Muscle of back (tissue), 3 donors: ENCODE measurements at regions not wholly inside any gene's neighbourhood (a gene's known extent, or its start where the extent isn't known, plus 50 kb on each side); places are given as distances from the start of the nearest gene placed in this dataset.
A peak's percentile ranks its signal among the peaks of the same experiment; 100 is the strongest.
"Not testable (repeated sequence)": the region's sequence is repeated elsewhere in the genome, so short reads cannot be mapped to it uniquely, and the experiment has no call there.

Source experiments
- DNase-seq, 3 donors: peaks; one replicate each; pipeline versions ENCODE4 v3.0.0 to v3.0.0-alpha.2; 2013

DNA sequence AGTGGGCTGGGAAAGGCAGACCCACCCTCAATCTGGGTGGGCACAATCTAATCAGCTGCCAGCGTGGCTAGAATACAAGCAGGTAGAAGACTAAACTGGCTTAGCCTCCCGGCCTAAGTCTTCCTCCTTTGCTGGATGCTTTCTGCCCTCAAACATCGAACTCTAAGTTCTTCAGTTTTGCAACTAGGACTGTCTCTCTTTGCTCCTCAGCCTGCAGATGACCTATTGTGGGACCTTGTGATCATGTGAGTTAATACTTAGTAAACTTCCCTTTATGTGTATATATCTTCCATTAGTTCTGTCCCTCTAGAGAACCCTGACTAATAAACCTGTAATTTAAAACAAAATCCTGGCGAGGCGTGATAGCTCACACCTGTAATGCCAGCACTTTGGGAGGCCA lies 51.8 kb upstream of the SLC39A8 start:
- not testable (repeated sequence) for DNase-seq

DNA sequence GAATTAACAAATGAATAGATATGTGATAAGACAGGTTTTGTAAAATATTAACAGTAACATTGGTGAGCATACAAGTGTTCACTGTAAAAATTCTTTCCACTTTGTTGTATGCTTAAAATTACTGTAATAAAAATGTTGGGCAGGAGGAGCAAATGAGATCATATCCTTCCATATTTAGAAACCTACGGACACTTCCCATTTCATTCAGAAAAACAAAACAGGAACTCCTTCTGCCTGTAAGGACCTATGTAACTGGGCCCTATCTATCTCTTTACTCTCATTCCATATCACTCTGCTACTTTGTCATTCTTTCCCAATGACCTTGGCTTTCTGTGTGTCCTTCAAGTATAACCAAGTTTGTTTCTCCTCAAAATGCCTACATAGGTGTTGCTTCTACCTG lies 53.7 kb upstream of the SLC39A8 start:
- DNase-seq: no peak

DNA sequence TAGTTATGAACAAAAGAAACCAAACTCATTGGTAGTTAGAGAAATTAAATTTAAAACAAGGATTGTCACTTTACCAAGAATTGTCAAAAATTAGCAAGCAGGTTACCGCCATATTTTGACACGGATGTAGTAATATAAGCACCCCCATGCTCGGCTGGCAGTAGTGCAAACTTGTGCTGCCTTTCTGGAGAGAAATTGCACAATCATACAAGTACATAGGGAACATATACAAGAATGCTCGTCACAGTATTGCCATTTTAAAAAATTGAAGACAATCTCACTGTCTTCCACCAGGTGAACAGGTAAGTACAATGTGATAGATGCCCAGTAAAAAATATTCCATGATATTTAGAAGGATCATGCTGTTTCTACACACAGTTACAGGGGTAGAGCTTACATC lies 55.6 kb upstream of the SLC39A8 start:
- DNase-seq: no peak

DNA sequence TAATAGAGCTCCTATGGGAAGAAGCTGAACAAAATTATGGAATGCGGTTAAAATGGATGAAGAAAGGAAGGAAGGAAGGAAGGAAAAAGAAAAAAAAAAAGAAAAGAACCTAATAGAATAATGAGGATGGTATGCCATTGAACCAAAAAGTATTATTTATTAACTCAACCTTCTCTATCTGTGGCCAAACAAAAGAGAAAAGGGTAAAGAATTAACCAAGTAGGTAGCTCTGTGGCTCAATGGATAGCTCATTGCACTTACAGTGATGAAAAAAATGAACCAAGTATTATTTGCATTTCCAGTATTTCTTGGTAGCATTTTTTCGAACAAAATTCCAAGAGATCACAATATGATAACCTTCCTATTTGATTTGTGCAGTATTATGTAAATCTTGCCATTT lies 56.9 kb upstream of the SLC39A8 start:
- no peak for DNase-seq

DNA sequence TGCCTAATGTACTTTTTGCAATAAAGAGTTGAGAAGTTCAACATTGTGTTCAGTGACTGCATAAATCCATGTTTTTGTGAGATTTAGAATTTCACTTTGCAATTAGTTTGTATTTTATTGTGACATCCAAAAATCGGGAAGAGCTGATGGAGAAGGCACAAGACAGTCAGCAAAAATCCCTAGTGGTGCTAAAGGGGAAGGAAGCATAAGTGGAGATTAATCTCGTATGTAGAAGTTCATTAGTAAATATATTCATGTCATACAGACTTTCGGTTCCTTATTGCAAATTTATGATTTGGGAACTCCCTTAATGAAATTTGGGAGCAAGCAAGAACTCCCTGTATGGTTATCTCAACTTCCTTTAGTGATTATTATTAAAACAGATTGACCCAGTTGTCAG lies 57.8 kb upstream of the SLC39A8 start:
- no peak for DNase-seq

DNA sequence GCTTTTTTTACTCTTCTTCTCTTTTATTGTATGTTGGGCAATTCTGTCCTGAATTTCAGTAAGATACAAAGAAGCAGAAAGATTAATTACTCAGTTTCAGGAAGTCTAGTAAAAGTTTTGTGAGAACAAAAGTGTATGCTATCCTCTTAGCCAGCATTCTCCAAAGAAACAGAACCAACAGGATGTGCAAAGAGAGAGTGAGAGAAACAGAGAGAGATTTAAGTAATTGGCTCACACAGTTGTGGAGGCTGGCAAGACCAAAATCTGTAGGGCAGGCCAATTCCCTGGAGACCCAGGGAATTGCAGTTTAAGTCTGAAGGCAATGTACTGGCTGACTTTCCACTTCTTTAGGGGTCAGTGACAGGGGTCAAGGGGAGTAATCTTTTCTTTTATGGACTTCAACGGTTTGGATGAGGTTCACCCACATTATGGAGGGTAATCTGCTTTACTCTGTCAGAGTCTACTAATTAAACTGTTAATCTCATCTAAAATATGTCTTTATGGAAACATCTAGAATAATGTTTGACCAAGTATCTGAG lies 59.2 kb upstream of the SLC39A8 start:
- no peak for DNase-seq

DNA sequence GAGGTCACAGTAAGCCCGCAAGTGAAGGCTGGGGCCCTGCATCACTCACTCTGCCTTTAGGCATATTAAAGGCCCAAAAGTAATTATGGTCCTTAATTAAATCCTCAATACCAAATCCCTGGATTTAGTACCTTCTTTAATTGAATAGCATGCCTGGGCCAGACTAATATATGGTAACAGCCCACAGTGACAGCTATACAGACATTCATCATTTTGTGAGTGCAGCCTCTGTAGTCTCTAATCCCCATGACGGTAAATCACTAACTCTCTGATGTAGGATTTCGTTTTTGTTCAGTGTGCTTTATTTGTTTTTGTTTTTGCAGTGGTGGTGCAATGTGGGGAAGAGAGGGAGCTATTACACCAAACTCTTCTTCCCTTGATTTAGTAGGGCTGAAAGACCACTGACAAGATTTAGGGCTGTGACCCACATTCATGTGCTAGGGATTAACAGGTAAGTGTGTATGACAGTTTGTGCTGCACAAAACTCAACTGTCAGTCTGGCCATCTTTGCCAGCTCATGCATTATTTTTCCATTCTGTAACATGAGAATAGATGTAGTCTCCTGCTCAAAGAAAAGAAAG lies 60.6 kb upstream of the SLC39A8 start:
- DNase-seq: no peak

DNA sequence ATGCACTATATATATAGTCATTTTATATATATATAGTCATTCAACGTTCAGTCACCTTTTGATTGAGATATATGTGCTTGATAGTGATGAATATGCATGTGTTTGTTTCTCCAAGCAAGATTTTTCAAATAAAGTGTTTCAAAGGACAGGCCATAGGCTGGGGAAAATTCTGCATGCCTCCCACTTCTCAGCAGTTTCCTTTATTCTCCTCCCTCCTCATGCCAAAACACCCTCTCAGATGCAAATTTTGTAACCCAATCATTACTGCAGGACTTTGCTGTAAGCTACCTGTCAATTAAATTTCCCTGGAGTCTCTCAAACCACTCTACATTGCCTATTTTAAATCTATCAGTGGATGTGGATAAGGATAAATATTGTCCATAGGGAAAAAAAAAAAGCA lies 65.6 kb upstream of the SLC39A8 start:
- not testable (repeated sequence) for DNase-seq

DNA sequence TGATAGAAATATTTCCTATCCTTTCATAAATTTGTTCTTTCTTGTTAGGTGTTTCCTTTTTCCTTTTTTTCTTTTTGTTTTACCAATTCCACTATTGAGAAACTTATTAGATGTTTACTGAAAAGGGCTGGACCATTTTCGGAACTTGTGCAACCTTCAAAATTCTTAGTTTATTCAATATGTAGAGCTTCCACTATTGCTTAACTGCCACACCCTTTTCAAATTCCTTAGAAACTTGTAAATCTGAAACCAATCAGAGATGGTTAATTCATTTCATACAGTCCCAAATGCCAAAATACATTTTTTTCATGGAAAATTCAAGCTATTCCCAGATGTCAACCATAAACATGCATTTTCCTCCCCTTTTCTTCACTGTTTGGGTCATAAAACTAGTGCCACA lies 66.1 kb upstream of the SLC39A8 start:
- no peak for DNase-seq

DNA sequence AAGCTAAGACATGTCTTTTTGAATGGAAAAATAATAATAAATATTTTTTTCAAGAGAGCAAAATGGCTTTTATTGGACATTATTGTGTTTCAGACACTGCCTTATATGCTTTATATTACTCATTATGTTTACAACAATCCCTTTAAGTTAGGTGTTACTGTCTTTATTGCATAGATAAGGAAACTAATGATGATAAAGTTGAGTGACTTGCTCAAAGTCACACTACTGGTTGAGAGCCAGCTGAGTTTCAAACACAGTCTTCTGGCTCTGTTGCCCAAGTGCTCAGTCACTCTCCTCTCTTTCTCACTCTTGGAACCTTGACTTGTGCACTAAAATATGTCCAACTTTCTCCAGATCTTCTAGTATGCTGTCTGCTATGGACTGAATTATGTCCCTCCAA lies 71.5 kb upstream of the SLC39A8 start:
- no peak for DNase-seq

DNA sequence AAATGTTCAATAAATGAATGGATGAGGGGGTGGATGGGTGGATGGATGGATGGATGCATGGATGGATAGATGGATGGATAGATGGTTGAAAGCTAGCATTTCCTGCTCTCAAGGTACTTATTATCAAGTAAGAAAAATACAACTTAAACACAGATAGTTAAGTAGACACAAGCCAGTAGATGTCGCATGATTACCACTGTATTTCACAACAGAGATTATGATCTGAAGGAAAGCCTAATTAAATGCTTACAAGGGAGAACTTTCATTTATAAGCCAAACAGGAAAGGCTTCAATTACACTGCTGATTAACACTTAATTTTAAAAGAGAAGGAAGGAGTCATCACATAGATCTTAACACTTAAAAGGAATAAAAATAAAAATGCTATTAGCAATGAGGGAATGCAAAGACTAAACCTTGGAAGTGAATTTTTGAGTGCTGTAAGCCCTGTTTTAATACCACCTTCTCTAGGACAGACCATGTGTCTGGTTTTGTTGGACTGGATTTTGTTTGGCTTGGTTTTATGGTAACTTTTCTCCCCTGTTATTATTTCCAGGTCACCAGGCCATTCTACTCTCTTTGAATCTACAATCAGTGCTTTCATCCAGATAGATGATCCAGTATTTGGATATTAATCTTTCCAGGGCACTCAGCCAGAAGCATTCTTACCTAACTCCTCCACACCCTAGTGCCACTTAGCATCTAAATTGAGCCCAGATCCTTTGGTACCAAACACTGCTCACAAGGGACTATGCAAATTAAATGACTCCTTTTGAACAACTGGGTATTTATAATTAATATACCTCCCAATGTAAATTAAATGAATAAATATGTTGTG lies 75.5 kb upstream of the SLC39A8 start:
- DNase-seq: no peak

DNA sequence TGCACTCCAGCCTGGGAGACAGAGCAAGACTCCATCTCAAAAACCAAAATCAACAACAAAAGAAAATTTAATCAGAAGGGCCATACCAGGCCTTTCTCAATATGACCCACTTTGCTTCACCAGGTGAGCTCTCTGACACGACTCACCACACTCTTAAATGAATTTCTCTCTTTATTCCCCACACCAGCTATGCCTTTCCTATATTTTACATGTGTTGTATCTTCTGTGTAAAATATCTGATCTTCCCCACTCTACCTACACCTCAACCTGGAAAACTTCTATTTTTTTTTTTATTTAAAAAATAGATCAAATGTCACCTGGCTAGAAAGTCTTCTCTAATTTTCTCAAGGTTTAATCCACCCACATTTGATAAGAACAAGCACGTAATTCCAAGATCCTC lies 77.6 kb upstream of the SLC39A8 start:
- DNase-seq: no peak

DNA sequence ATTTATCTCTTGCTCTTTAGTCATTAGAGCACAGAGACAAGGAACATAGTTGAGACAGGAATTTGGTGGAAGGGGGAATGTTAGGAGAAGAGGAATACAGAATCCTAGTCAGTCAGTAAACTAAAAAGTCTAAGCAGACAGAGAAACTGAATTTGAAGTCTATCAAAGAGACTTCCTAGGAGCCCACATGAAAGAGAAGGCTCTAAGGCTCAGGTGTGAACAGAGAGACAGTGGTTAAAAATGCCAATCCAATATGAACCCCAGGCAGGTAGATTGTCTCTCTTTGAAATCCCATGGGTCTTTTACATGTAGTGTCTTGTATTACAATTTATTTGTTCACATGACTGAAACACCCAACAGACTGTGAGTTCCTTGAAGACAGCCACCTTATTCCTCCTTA lies 77.8 kb upstream of the NFKB1 start:
- DNase-seq: no peak

DNA sequence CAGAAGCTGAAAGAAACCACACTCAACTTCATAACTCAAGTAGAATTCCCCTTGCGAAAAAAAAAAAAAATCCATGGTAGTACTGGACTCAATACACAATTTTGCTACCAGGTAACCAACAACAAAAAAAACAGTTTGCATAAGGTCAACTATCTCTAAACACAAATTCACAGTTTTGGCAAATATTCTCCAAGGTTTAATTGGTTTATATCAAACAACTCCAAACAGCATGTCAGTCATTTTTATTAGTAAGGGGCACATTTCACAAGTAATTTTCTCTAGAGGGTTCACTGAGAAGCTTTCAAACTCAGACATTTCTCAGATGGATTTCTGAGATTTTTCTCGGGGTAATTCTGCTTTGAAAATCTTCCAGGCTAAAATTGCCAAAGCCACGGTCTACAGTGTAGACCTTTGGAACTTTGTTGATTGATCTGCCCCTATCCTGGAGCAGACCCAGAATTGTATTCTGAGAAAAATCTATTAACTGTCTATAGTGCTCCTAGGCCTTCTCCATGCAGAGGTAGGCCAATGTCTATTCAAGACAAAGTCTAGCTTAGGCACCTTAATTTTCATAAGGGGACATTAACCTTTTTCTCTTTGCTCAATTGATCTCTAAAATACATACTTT lies 73.7 kb upstream of the NFKB1 start:
- no peak for DNase-seq

DNA sequence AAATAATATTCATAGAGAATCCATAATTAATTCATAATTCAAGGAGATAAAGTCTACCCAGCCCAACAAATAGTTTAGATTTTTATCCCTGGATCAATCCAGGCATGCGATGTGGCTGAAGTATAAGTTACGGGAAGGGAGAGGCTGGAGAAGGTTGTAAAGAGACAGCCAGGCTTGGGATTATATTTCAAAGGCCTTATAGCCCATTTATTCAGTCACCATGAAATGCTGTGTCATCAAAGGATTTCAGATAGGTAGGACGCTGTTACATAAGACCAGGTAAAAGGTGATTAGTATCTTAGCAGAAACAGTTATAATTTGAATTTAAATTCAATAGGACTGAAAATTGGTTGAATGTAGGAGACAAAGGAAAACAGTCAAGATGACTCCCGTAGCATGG lies 73.0 kb upstream of the NFKB1 start:
- DNase-seq: no peak

DNA sequence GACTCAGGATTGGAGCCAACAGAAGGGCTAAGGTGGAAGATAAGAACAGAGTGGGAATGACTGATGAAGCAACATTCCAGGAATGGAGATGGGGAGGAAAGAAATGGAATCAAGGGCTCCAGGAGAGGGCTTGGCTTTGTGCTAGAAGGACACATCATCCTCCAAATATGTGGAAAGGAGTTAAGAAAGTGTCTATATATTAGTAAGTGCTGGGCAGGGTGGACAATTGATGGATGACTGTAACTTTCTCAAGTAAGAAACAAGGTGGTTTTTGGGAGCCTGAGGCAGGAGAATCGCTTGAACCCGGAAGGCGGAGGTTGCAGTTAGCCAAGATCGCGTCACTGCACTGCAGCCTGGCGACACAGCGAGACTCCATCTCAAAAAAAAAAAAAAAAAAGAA lies 71.6 kb upstream of the NFKB1 start:
- DNase-seq: peak in 1 of 3 donors; percentile 67

DNA sequence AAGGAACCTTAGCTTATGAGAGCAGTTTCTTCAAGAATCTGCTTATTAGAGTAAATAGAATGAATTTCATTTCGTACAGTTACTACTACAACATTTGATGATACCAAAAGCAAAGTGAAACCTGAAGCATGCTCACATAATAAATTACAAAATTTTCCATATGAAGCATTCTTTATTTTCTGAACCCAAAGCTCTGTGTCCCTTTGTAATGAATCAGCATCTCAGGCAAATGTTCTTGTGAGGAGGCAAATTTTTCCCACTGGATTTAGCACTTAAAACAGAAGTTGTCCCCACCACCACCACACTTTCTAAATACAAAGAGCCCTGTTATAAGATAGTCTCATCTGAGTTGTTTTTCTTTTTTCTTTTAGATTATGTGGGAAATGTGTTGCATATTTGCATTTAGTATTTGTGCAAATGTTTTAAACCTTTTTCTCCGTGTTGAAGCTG lies 70.7 kb upstream of the NFKB1 start:
- DNase-seq: peak in 2 of 3 donors; percentile 13 to 64

DNA sequence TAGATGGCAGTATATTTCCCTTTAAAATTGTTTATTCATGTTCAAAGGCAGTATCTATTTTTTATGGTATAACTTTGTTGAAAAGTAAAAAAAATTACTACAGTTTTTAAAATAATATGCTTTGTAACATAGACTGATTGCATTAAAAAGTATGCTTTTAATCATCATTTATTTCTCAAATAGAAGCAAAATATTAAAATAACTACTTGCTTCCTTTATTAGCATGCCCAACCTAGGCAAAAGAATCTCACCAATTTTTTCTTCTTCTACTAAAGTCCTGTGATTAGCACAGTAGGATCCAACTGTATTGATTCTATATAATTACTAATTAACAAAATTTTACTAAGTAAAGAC lies 69.6 kb upstream of the NFKB1 start:
- DNase-seq: no peak

DNA sequence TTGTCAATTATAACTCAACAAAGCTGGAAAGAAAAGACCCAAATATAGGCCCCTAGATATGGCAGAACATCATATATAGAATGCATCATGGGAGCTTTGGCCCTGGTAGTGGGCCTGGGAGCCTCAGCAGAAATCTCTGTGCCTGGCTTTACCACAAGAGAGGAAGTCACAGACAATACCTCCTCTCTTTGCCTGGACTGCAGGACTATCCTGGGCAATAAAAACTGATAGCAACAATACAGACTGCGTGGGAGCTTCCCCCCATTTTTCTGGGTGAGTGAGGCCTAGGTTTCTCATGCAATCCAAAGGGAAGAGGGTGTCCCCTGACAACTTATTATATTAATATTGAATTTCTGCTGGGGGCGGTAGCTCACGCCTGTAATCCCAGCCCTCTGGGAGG lies 64.0 kb upstream of the NFKB1 start:
- no peak for DNase-seq

DNA sequence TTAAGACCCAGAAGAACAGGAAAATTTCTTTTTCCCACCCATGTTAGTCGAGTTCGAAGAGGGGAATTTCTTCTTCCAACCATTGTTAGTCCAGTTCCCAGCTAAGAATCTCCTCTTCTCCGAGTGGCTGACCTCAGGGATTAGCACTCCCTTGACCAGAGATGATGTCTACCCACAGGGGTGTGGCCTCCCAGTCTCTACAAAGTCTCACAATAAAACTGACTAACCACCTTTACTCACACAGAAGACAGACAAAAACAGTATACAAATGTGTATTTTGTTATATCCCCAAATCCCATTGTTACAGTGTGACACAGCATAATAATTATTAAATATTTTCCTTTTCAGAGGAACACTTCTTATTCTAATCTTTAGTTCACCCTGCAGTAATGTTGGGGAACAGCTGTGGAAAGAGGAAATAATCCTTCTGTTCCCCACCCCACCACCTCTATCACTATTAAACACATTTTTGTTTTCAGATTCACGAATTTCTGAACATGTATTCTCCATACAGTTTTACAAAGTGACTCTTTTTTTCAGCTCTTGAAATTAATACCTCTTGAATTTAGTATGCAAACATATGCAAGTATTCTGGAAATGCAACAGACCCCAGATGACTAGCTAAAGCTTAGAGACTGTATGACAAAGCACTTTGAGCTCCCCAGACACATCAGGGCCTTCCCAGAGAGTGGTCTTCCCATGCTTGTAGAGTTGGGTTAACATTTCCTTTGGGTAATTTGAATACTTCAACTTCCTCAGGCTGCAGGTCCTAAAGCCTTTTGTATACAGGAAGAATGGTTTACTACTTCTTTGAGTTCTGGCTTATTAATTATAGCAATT lies 62.5 kb upstream of the NFKB1 start:
- peak in 1 of 3 donors; percentile 7 for DNase-seq

DNA sequence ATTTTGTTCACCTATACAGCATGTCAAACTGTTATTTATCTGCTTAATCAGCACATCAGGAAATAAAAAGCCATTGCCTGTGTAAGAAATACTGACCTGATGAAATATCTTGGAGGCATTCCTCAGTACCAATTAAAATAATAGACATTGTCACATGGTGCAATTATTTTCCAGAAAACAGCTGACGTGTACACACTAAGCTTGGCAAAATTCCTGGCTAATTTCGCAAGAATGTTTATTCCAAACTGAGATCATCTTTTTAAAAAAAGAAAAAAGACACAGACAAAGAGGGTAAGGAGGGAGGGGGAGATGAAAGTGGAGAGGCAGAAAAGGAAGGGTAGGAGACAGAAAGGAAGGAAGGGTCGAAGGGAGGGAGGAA lies 61.9 kb upstream of the NFKB1 start:
- peak; percentile 53 to 81 (median 75) for DNase-seq

DNA sequence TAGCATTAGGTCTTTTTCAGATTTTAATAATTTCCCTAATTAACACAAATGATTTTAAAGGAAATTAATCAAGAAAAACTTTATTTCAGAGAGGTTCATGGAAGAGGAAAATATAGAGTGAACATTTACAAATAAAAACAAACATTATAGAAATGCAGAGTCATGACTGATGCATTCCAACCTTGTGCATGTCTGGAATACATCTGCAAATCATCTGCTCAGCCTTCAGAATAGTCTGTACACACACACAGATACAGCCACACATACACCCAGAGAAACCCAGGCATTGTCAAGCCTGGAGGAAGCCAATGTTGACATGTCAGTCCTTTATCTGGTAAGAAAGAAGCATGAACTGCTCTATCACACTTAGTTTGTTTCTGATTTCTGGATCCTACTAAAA lies 61.3 kb upstream of the NFKB1 start:
- peak; percentile 20 to 49 (median 37) for DNase-seq
